GM21529 (cell line): ENCODE measurements at regions not wholly inside any gene's neighbourhood (a gene's known extent, or its start where the extent isn't known, plus 50 kb on each side); places are given as distances from the start of the nearest gene placed in this dataset.
"Not testable (repeated sequence)": the region's sequence is repeated elsewhere in the genome, so short reads cannot be mapped to it uniquely, and the experiment has no call there.

Experiments used
- ATAC-seq: cut with Tn5 transposase; IDR thresholded peaks from one replicate; pipeline ENCODE4 v1.9.1; 2021; ENCODE audit not compliant: unreplicated experiment

- no peak for ATAC-seq
Observed at GRCh38 chr14:101077481-101078074, 174.1 kb upstream of the RTL1 start.

GRCh38 chr14:101078170-101078891, 174.8 kb upstream of the RTL1 start:
- ATAC-seq = no peak

- ATAC-seq = no peak
Observed at GRCh38 chr14:101078892-101079221, 175.3 kb upstream of the RTL1 start.

GRCh38 chr14:101080922-101081593, 177.5 kb upstream of the RTL1 start:
- ATAC-seq = no peak

- no peak for ATAC-seq
Observed at GRCh38 chr14:101082036-101082435, 178.5 kb upstream of the RTL1 start.

GRCh38 chr14:101082436-101083384, 179.2 kb upstream of the RTL1 start:
- ATAC-seq = no peak

GRCh38 chr14:101083564-101084435, 180.3 kb upstream of the RTL1 start:
- ATAC-seq = no peak

GRCh38 chr14:101084436-101084826, 180.9 kb upstream of the RTL1 start:
- ATAC-seq = no peak

GRCh38 chr14:101086926-101087325, 183.4 kb upstream of the RTL1 start:
- no peak for ATAC-seq

GRCh38 chr14:101087614-101088394, 184.3 kb upstream of the RTL1 start:
- ATAC-seq = no peak

- no peak for ATAC-seq
Observed at GRCh38 chr14:101088395-101088667, 184.8 kb upstream of the RTL1 start.

- ATAC-seq = no peak
Observed at GRCh38 chr14:101088714-101089113, 185.2 kb upstream of the RTL1 start.

- ATAC-seq = not testable (repeated sequence)
Observed at GRCh38 chr14:101090478-101090877, 187.0 kb upstream of the RTL1 start.

GRCh38 chr14:101090976-101091375, 187.5 kb upstream of the RTL1 start:
- ATAC-seq = no peak

- not testable (repeated sequence) for ATAC-seq
Observed at GRCh38 chr14:101094916-101095315, 191.4 kb upstream of the RTL1 start.

- ATAC-seq = no peak
Observed at GRCh38 chr14:101096551-101096950, 193.0 kb upstream of the RTL1 start.

GRCh38 chr14:101097109-101097793, 193.7 kb upstream of the RTL1 start:
- ATAC-seq = no peak

- no peak for ATAC-seq
Observed at GRCh38 chr14:101098177-101098576, 194.7 kb upstream of the RTL1 start.

- no peak for ATAC-seq
Observed at GRCh38 chr14:101098641-101099040, 195.1 kb upstream of the RTL1 start.
